ENCODE measurements at regions not wholly inside any gene's neighbourhood (a gene's known extent, or its start where the extent isn't known, plus 50 kb on each side); places are given as distances from the start of the nearest gene placed in this dataset.

DNA sequence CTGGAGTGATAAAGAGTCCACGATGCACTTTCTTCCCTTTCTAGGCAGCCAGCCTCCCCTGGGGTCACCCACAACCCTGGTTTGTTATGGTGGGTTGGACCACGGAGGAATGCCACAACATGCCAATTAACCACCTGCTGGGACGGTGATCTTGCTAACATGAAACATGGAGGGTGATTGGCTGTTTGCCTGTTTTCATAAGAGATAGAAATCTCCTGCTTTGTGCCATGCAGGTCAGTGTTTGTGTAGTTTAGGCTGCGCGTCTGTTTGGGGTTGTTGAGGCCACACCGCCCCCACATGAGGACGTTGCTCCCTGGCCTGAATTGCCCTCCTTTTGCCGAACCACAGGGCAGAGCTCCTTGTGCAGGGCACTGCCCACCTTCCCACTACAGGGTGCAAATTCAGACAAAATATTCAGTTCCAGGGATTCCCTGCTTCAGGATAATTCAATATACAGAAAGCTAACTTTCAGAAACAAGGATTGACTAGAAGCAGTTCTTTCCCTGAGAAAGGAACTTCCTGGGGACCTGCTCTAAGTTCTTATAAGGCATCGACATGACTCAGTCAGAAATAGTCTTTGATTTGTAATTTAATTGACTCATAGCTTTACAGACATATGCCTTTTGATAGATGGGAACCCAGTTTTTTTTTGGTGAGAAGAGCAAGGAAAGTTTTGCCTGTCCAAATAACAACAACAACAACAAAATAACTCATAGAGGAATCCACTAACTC lies 427.6 kb downstream of the GADD45G start:
- no peaks in the 10 kb centered on the region for H3K36me3 ChIP-seq
- no peaks in the 10 kb centered on the region for H3K4me1 ChIP-seq
- H3K4me3 ChIP-seq, result no peak overlapping the region
- ATAC-seq (no peak), DNase-seq (no peak)
- intact Hi-C loops (cut with DNase I), result no loop called here
- H3K9me3 ChIP-seq, result no peaks in the 10 kb centered on the region
- no peaks in the 10 kb centered on the region for H3K27me3 ChIP-seq
- no peak overlapping the region for H3K27ac ChIP-seq
- TF ChIP-seq CTCF (IDR thresholded peaks at IDR 0.05), result no peak

GRCh38 chr9:90033028-90033650 lies 428.3 kb downstream of the GADD45G start:
- no peaks in the 10 kb centered on the region for H3K4me1 ChIP-seq
- no peaks in the 10 kb centered on the region for H3K27me3 ChIP-seq
- H3K4me3 ChIP-seq, result no peak overlapping the region
- ATAC-seq, result no peak
- no peaks in the 10 kb centered on the region for H3K36me3 ChIP-seq
- intact Hi-C loops (cut with DNase I), result no loop called here
- no peaks in the 10 kb centered on the region for H3K9me3 ChIP-seq
- no peak overlapping the region for H3K27ac ChIP-seq
- no peak for TF ChIP-seq CTCF (IDR thresholded peaks at IDR 0.05)
- DNase-seq, result no peak

DNA sequence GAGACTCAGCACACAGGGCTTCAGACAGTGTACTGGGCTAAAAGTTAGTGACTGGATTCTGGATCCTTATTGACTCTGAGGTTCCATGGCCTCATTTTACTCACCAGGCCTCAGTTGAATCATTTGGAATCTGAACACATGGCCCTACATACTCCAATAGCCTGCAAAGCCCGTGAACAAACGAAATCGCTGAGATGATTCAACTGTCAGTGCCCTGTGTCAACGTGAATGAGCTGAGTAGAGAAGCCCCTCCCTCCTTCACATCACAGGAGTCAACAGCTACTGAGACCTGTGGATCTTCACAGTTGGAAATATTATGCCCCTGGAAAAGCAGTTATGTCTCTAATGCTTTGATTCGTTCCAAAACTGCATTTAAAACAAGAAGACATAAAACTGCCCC lies 429.3 kb downstream of the GADD45G start:
- no peak for ATAC-seq

DNA sequence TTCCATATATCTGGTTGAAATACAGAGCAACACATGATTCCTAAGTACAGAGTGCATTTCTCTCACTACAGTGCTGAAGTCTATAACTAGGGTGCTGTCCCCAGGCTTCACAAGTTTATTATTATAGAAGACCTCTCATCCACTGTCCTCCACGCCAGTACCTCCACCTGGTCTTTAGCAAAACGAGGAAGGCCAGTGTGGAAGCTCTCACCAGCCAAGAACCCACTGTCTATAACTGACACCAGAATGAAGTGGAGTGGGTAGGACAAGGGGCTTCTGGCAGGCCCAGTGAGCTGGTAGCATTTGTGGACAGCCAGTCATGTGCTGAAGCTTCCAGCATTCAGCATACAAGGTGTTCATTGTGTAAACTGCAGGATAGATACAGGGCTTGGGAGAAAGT lies 430.7 kb downstream of the GADD45G start:
- DNase-seq (no peak), ATAC-seq (no peak)
- TF ChIP-seq CTCF (IDR thresholded peaks at IDR 0.05), result no peak
- H3K9me3 ChIP-seq, result no peaks in the 10 kb centered on the region
- no peak overlapping the region for H3K4me3 ChIP-seq
- no peak overlapping the region for H3K27ac ChIP-seq
- intact Hi-C loops (cut with DNase I), result no loop called here
- no peaks in the 10 kb centered on the region for H3K4me1 ChIP-seq
- no peaks in the 10 kb centered on the region for H3K36me3 ChIP-seq
- no peaks in the 10 kb centered on the region for H3K27me3 ChIP-seq

More for the DNA sequence above, 429.3 kb downstream of the GADD45G start:
- no peak overlapping the region for H3K4me3 ChIP-seq
- H3K4me1 ChIP-seq, result no peaks in the 10 kb centered on the region
- intact Hi-C loops (cut with DNase I), result no loop called here
- H3K9me3 ChIP-seq, result no peaks in the 10 kb centered on the region
- no peak for DNase-seq
- H3K27ac ChIP-seq, result no peak overlapping the region
- TF ChIP-seq CTCF (IDR thresholded peaks at IDR 0.05), result no peak
- no peaks in the 10 kb centered on the region for H3K27me3 ChIP-seq
- no peaks in the 10 kb centered on the region for H3K36me3 ChIP-seq

GRCh38 chr9:90037146-90037797 lies 432.5 kb downstream of the GADD45G start:
- ATAC-seq (no peak), DNase-seq (no peak)
- H3K4me1 ChIP-seq, result no peaks in the 10 kb centered on the region
- H3K27ac ChIP-seq, result no peak overlapping the region
- H3K27me3 ChIP-seq, result no peaks in the 10 kb centered on the region
- intact Hi-C loops (cut with DNase I), result no loop called here
- no peaks in the 10 kb centered on the region for H3K9me3 ChIP-seq
- no peak for TF ChIP-seq CTCF (IDR thresholded peaks at IDR 0.05)
- H3K36me3 ChIP-seq, result no peaks in the 10 kb centered on the region
- H3K4me3 ChIP-seq, result no peak overlapping the region
